Activated T-cell treated with anti-CD3 and anti-CD28 coated beads for 4 hours (primary cell): ENCODE measurements at regions not wholly inside any gene's neighbourhood (a gene's known extent, or its start where the extent isn't known, plus 50 kb on each side); places are given as distances from the start of the nearest gene placed in this dataset.
"Not testable (repeated sequence)": the region's sequence is repeated elsewhere in the genome, so short reads cannot be mapped to it uniquely, and the experiment has no call there.

ENCODE experiments used
- DNase-seq: peaks from one replicate; pipeline ENCODE4 v3.0.0-alpha.2; 2020

DNA sequence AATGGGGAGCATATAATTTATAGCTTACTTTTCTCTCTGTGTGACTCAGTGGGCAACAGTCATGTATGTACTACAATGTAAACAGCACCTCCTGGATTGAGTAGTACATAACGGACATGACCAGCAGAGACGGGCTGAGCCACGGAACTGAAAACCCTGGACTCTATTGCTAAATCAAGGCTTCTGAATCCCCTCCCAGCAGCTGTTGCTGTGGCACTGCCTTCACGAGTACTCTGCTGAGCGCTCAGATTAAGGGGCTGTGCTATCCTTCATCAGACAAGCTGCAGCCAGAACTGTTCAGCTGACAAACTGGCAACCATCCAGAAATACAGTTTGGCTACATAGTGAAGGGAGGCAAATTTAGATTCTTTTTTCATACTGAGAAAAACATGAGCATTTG, 131.3 kb upstream of the CCDC180 start:
- no peak for DNase-seq

DNA sequence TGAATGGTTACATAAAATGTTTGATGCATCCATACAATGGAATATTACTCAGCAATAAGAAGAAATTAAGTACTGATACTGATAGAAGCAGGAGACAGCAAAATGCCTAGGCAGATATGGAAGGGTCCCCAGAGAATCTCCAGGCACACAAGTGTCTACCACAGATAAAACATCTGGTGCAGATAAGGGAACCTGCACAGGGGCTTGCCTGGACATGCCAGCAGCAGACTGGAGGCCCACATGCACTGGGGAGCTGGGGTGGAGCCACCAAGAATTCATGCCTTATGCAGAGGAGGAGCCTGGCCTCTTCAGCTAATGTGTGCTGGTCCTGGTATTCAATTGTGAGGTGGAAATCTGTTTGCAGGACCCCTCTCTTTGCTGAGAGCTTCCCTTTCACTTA, 129.2 kb upstream of the CTSV start:
- DNase-seq: not testable (repeated sequence)

GRCh38 chr9:97166496-97167138, 127.7 kb upstream of the CTSV start:
- DNase-seq: not testable (repeated sequence)

DNA sequence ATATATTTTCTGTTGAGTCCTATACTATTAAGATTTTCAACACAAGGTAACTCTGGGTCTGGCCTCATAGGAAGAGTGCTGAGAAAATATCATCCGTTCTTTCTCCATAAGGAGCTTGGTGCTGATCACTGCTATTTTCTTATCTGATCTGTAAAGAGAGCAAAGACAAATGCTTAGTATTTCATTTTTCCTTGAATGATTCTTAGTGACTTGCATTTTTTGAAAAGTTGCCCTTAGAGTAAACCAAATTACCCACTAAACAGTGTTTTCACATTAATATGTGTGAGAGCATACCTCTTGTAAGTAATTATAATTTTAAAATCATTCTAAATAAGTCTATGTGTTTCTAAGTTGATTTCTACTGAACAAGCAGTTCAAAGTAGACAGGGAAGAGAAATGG, 121.3 kb upstream of the CTSV start:
- no peak for DNase-seq

- not testable (repeated sequence) for DNase-seq
These were observed 119.8 kb upstream of the CTSV start for GRCh38 chr9:97158722-97159121.

DNA sequence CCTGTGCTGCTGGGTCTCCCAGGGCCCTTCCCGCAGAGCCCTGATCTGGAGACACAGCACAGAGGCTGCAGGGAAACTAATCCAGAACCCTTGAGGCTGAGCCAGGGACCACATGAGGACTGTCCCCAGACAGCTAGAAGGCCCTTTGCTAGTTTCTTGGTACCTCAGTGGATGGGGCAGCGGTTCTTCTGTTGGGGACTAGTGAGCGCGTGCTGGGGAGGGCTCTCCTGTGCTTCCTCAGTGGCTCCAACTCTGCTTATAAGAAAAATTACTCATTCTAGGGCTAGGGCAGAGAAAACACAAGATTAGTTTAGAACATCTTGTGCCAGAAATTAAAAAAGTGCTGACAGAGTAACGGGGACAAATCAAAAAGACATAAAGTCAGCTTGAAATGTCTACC, 116.5 kb upstream of the CTSV start:
- not testable (repeated sequence) for DNase-seq

DNA sequence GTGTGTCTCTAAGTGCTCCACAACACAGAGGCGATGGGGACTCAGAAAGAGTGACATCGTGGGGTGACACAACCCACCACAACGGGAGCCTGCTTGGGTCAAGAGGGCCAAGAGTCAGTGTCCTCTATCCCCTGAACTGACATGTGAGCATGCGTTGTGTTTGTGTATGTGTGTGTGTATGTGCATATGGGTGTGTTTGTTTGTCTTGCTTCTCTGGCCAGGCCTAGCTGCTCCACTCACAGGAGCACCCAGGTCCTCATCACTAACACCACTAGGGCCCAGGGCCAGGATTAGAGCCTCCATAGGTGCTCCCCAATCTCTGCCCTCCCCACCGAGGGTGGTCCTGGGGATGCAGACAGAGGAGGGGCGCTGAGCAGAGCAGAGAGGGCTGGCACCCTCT, 115.0 kb upstream of the CTSV start:
- DNase-seq: no peak

DNA sequence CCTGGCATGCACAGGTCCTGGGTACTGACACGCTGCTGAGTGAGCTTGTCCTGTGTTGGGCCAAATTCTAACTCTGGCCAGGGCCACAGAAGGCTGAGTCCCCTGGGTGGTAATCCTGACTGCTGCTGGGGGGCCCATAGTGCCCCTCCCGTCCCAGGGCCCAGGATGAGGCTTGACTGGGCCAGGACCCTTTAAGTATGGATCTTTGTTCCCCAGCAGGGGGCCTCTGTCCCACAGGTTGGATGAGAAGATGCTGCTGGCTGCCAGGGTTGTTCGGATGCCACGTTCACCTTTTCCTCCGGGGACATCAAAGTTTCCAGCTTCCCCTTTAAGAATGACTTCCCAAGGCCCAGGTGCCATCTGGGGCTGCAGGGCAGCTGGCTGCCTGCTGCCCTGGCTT, 114.2 kb upstream of the CTSV start:
- DNase-seq: not testable (repeated sequence)

DNA sequence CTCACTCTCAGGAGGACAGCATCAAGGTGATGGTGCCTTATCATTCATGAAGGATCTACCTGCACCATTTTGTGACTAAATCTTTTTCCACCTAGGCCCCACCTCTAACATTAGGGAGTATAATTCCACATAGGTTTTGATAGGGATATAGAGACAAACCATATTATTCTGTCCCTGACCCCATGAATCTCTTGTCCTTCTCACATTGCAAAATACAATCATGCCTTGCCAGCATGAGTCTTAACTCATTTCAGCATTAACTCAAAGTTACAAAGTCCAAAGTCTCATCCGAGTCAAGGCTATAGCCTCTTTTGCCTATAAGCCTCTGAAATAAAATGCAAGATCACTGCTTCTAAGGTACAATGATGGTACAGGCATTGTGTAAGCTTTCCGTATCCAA, 111.5 kb upstream of the CTSV start:
- not testable (repeated sequence) for DNase-seq

DNA sequence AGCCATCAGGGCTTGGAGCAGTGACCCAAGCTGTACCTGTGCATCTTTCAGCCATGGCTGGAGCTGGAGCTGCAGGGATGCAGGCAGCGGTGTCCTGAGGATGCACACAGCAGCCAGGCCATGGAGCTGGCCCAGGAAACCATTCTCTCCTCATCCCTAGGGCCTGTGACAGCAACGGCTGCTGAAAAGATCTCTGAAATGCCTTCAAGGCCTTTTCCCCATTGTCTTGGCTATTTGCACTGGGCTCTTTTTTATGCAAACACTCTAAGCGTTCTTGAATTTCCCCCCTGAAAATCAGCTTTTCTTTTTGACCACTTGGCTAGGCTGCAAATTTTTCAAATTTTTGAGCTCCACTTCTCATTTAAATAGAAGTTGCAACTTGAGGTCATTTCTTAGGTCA, 109.5 kb upstream of the CTSV start:
- DNase-seq: not testable (repeated sequence)

GRCh38 chr9:97145680-97146079, 106.7 kb upstream of the CTSV start:
- not testable (repeated sequence) for DNase-seq

DNA sequence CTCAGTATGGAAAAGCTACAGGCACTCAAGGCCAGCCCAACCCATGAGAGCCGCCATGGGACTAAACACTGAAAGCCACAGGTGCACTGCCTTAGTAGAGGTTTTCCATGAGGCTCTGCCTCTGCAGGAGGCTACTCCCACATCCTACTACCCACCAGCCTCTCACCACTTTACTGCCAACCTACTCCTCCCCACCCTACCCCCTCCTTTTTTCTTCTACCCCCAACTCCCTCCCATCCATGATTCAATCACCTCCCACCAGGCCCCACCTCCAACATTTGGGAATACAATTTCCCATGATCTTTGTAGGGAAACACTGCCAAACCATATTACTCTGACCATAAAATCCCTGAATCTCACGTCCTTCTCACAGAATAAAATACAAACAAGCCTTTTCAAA, 101.6 kb upstream of the CTSV start:
- DNase-seq: no peak

GRCh38 chr9:97136421-97136820, 97.5 kb upstream of the CTSV start:
- DNase-seq: no peak

GRCh38 chr9:97133966-97134365, 95.0 kb upstream of the CTSV start:
- DNase-seq: not testable (repeated sequence)

DNA sequence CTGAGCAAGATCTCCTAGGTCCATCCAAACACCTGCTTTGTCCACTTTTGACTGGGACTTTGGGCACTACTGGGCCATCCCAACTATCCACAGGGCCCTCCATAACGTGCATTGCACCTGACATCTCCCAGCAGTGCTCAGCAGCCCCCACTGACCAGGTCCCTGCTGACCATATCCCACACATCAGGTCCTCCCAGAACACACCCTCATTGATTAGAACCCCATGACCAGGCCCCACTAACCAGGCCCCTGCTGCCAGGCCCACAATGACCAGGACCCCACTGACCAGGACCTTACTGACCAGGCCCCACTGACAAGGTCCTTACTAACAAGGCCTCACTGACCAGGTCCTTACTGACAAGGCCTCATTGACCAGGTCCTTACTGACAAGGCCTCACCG, 93.9 kb upstream of the CTSV start:
- no peak for DNase-seq

DNA sequence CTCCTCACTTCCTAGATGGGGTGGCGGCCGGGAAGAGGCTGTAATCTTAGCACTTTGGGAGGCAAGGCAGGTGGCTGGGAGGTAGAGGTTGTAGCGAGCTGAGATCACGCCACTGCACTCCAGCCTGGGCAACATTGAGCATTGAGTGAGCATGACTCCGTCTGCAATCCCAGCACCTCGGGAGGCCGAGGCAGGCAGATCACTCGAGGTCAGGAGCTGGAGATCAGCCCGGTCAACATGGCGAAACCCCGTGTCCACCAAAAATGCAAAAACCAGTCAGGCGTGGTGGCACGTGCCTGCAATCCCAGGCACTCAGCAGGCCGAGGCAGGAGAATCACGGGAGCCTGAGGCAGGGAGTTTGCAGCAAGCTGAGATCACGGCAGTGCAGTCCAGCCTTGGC, 91.9 kb upstream of the CTSV start:
- not testable (repeated sequence) for DNase-seq

DNA sequence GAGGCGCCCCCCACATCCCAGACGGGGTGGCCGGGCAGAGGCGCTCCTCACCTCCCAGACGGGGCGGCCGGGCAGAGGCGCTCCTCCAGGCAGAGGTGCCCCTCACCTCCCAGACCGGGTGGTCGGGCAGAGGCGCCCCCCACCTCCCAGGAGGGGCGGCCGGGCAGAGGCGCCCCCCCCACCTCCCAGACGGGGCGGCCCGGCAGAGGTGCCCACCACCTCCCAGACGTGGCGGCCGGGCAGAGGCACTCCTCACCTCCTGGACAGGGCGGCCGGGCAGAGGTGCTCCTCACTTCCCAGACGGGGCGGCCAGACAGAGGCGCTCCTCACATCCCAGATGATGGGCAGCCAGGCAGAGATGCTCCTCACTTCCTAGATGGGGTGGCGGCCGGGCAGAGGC, 91.4 kb upstream of the CTSV start:
- DNase-seq: not testable (repeated sequence)

GRCh38 chr9:97128919-97129318, 90.0 kb upstream of the CTSV start:
- DNase-seq: no peak

GRCh38 chr9:97124256-97124655, 85.3 kb upstream of the CTSV start:
- no peak for DNase-seq

DNA sequence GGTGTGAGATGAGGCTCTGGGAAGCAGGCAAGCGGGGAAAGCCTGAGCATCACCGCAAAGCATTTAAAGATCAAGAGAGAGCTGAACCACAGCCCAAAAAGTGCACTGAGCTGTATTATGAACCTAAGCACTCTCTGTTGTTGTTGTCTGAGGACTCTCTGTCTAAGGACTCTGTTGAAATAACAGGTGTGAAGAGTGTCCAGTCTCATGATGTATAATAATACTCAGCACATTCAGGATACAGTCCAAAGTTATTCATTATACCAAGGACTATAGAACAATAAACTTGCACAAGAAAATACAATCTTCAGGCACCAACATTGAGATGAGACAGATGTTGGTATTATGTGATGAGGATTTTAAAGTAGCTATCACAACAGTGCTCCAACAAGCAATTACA, 71.8 kb upstream of the CTSV start:
- no peak for DNase-seq

GRCh38 chr9:97109194-97109811, 70.4 kb upstream of the CTSV start:
- peak; percentile 4 for DNase-seq

- not testable (repeated sequence) for DNase-seq
These were observed 66.3 kb upstream of the CTSV start for GRCh38 chr9:97105220-97105619.

GRCh38 chr9:97103613-97104383, 64.9 kb upstream of the CTSV start:
- DNase-seq: not testable (repeated sequence)

- DNase-seq: not testable (repeated sequence)
These were observed 60.6 kb upstream of the CTSV start for GRCh38 chr9:97099540-97099939.
